GM12872 (cell line): ENCODE measurements at regions not wholly inside any gene's neighbourhood (a gene's known extent, or its start where the extent isn't known, plus 50 kb on each side); places are given as distances from the start of the nearest gene placed in this dataset.

Experiments used
- CTCF ChIP-seq: IDR thresholded peaks from 3 replicates; pipeline ENCODE4 v1.5.1; 2011; ENCODE audit warnings: low read depth, mild to moderate bottlenecking, low read length, moderate library complexity; ENCODE audit not compliant: insufficient read depth

GRCh38 chr1:96334236-96334557, 387.4 kb upstream of the PTBP2 start:
- no peak for TF ChIP-seq CTCF

GRCh38 chr1:96338622-96339021, 383.0 kb upstream of the PTBP2 start:
- no peak for TF ChIP-seq CTCF

GRCh38 chr1:96340686-96341085, 380.9 kb upstream of the PTBP2 start:
- no peak for TF ChIP-seq CTCF

GRCh38 chr1:96346719-96347118, 374.9 kb upstream of the PTBP2 start:
- TF ChIP-seq CTCF: no peak

GRCh38 chr1:96349896-96350295, 371.7 kb upstream of the PTBP2 start:
- TF ChIP-seq CTCF: no peak

- TF ChIP-seq CTCF: no peak
Observed at GRCh38 chr1:96352733-96353132, 368.9 kb upstream of the PTBP2 start.

GRCh38 chr1:96355521-96355920, 366.1 kb upstream of the PTBP2 start:
- TF ChIP-seq CTCF: no peak

- no peak for TF ChIP-seq CTCF
Observed at GRCh38 chr1:96355961-96356360, 365.6 kb upstream of the PTBP2 start.
